DND-41 (cell line): ENCODE measurements at regions not wholly inside any gene's neighbourhood (a gene's known extent, or its start where the extent isn't known, plus 50 kb on each side); places are given as distances from the start of the nearest gene placed in this dataset.

Experiments used
- ATAC-seq: fragments of 200-7000 bp; cut with Tn5 transposase; 3 replicates; pipeline ENCODE4 v1.9.1; 2021; ENCODE audit warnings: low read depth; ENCODE audit not compliant: insufficient read depth
- DNase-seq: peaks from one replicate; pipeline ENCODE4 v3.0.0-alpha.2; 2020
- H2AFZ ChIP-seq: 2 replicates; pipeline ENCODE4 v1.6.0; 2012; ENCODE audit warnings: low read depth, low read length
- H3K27ac ChIP-seq: 2 replicates; pipeline ENCODE4 v1.5.1; 2012; ENCODE audit warnings: low read length, inconsistent platforms
- H3K27me3 ChIP-seq: fragments of 200-600 bp; sonication (generic); 2 replicates; pipeline ENCODE4 v1.6.0; 2012; ENCODE audit warnings: low read length, mild to moderate bottlenecking, inconsistent platforms; ENCODE audit not compliant: insufficient read depth, poor library complexity
- H3K36me3 ChIP-seq: 2 replicates; pipeline ENCODE4 v1.5.1; 2012; ENCODE audit warnings: low read length, inconsistent platforms; ENCODE audit not compliant: insufficient read depth
- H3K4me1 ChIP-seq: 2 replicates; pipeline ENCODE4 v1.5.1; 2012; ENCODE audit warnings: mild to moderate bottlenecking, low read length; ENCODE audit not compliant: insufficient read depth
- H3K4me2 ChIP-seq: 2 replicates; pipeline ENCODE4 v1.6.0; 2012; ENCODE audit warnings: mild to moderate bottlenecking, moderate library complexity, low read length, inconsistent platforms; ENCODE audit not compliant: insufficient read depth
- H3K4me3 ChIP-seq, 2 experiments: fragments of 200-600 bp in 1 of 2; shearing (Covaris generic) in 1 of 2; 2 replicates each; pipeline ENCODE4 v1.5.1; 2012 to 2016; ENCODE audit warnings: inconsistent platforms in 2 of 2, low read length in 2 of 2, mild to moderate bottlenecking in 2 of 2, low read depth in 1 of 2, moderate library complexity in 1 of 2
- H3K79me2 ChIP-seq: 2 replicates; pipeline ENCODE4 v1.6.0; 2012; ENCODE audit warnings: low read length, inconsistent platforms; ENCODE audit not compliant: insufficient read depth
- H3K9ac ChIP-seq: 2 replicates; pipeline ENCODE4 v1.6.0; 2012; ENCODE audit warnings: low read depth, mild to moderate bottlenecking, inconsistent platforms, low read length, moderate library complexity
- H3K9me3 ChIP-seq: 2 replicates; pipeline ENCODE4 v1.5.1; 2012; ENCODE audit warnings: low read length, moderate library complexity, mild to moderate bottlenecking, inconsistent platforms; ENCODE audit not compliant: insufficient read depth, severe bottlenecking
- H4K20me1 ChIP-seq: 2 replicates; pipeline ENCODE4 v1.6.0; 2012; ENCODE audit warnings: low read length; ENCODE audit not compliant: insufficient read depth
- CTCF ChIP-seq: IDR thresholded peaks from 2 replicates; pipeline ENCODE4 v1.5.1; 2012; ENCODE audit warnings: borderline replicate concordance, low read length, moderate library complexity, mild to moderate bottlenecking; ENCODE audit not compliant: poor library complexity, severe bottlenecking; ENCODE audit errors: extremely low read depth
- EZH2 ChIP-seq: IDR thresholded peaks from 3 replicates; pipeline ENCODE4 v1.6.1; 2012; ENCODE audit warnings: borderline replicate concordance, low read depth, mild to moderate bottlenecking, moderate library complexity, low read length, inconsistent platforms; ENCODE audit not compliant: severe bottlenecking

GRCh38 chr9:23611869-23612268 lies 214.2 kb downstream of the ELAVL2 start:
- no peak overlapping the region for H3K27ac ChIP-seq
- no peaks in the 10 kb centered on the region for H3K36me3 ChIP-seq
- H3K9ac ChIP-seq, result no peak overlapping the region
- ATAC-seq (no peak), DNase-seq (no peak)
- H2AFZ ChIP-seq, result no peak overlapping the region
- no peaks in the 10 kb centered on the region for H3K79me2 ChIP-seq
- H4K20me1 ChIP-seq, result no peaks in the 10 kb centered on the region
- no peaks in the 10 kb centered on the region for H3K27me3 ChIP-seq
- no peaks in the 10 kb centered on the region for H3K4me1 ChIP-seq
- H3K4me2 ChIP-seq, result no peak overlapping the region
- TF ChIP-seq CTCF (no peak), EZH2 (no peak)
- no peak overlapping the region for H3K4me3 ChIP-seq
- no peaks in the 10 kb centered on the region for H3K9me3 ChIP-seq

GRCh38 chr9:23615569-23615968 lies 210.5 kb downstream of the ELAVL2 start:
- H2AFZ ChIP-seq, result no peak overlapping the region
- no peak overlapping the region for H3K4me2 ChIP-seq
- no peak overlapping the region for H3K27ac ChIP-seq
- no peak overlapping the region for H3K4me3 ChIP-seq
- H3K27me3 ChIP-seq, result no peaks in the 10 kb centered on the region
- H3K79me2 ChIP-seq, result no peaks in the 10 kb centered on the region
- no peaks in the 10 kb centered on the region for H3K9me3 ChIP-seq
- ATAC-seq, result no peak
- H3K36me3 ChIP-seq, result no peaks in the 10 kb centered on the region
- no peaks in the 10 kb centered on the region for H3K4me1 ChIP-seq
- H4K20me1 ChIP-seq, result no peaks in the 10 kb centered on the region
- no peak for DNase-seq
- no peak overlapping the region for H3K9ac ChIP-seq
- TF ChIP-seq EZH2, result no peak
- no peak for TF ChIP-seq CTCF

- no peak overlapping the region for H3K4me2 ChIP-seq
- no peak for ATAC-seq
- no peaks in the 10 kb centered on the region for H3K36me3 ChIP-seq
- H2AFZ ChIP-seq, result no peak overlapping the region
- TF ChIP-seq EZH2 (no peak), CTCF (no peak)
- no peak for DNase-seq
- no peak overlapping the region for H3K4me3 ChIP-seq
- no peak overlapping the region for H3K9ac ChIP-seq
- H3K79me2 ChIP-seq, result no peaks in the 10 kb centered on the region
- H4K20me1 ChIP-seq, result no peaks in the 10 kb centered on the region
- H3K9me3 ChIP-seq, result no peaks in the 10 kb centered on the region
- H3K27me3 ChIP-seq, result no peaks in the 10 kb centered on the region
- H3K27ac ChIP-seq, result no peak overlapping the region
- H3K4me1 ChIP-seq, result no peaks in the 10 kb centered on the region
Observed at GRCh38 chr9:23621188-23621587, 204.9 kb downstream of the ELAVL2 start.

- Histone ChIP-seq H3K79me2 (no peaks in the 10 kb centered on the region), H3K4me1 (no peaks in the 10 kb centered on the region), H3K9ac (no peak overlapping the region), H3K36me3 (no peaks in the 10 kb centered on the region), H2AFZ (no peak overlapping the region), H4K20me1 (no peaks in the 10 kb centered on the region), H3K27me3 (no peaks in the 10 kb centered on the region), H3K4me3 (no peak overlapping the region), H3K27ac (no peak overlapping the region), H3K4me2 (no peak overlapping the region), H3K9me3 (no peaks in the 10 kb centered on the region)
- TF ChIP-seq CTCF (no peak), EZH2 (no peak)
- DNase-seq, result no peak
- ATAC-seq, result no peak
Observed at GRCh38 chr9:23621924-23622323, 204.1 kb downstream of the ELAVL2 start.
